Nephron (organoid): ENCODE measurements at regions not wholly inside any gene's neighbourhood (a gene's known extent, or its start where the extent isn't known, plus 50 kb on each side); places are given as distances from the start of the nearest gene placed in this dataset.

Experiments used
- H3K27ac Mint-ChIP-seq, 3 experiments: 2 replicates each; pipeline ENCODE4 v1.8.0; 2020; ENCODE audit warnings: mixed read lengths in 3 of 3, mild to moderate bottlenecking in 2 of 3, moderate library complexity in 1 of 3
- H3K27me3 Mint-ChIP-seq: 2 replicates; pipeline ENCODE4 v1.8.0; 2021; ENCODE audit warnings: low read depth, mild to moderate bottlenecking, moderate library complexity, mixed read lengths
- H3K36me3 Mint-ChIP-seq: 2 replicates; pipeline ENCODE4 v1.8.0; 2020; ENCODE audit warnings: low read depth, mixed read lengths
- H3K4me1 Mint-ChIP-seq: 2 replicates; pipeline ENCODE4 v1.8.0; 2020; ENCODE audit warnings: mixed read lengths
- H3K4me3 Mint-ChIP-seq, 3 experiments: 2 replicates each; pipeline ENCODE4 v1.8.0; 2020; ENCODE audit warnings: mild to moderate bottlenecking in 3 of 3, mixed read lengths in 3 of 3, moderate library complexity in 2 of 3
- H3K9me3 Mint-ChIP-seq: 2 replicates; pipeline ENCODE4 v1.8.0; 2020; ENCODE audit warnings: mixed read lengths
- TF ChIP-seq, protein P1 (sequence below), 3 experiments: fragments of 200-600 bp; sonication (generic); IDR thresholded peaks; one replicate each; pipeline ENCODE4 v1.5.0; 2021; ENCODE audit warnings: antibody characterized with exemption in 3 of 3; ENCODE audit not compliant: unreplicated experiment in 3 of 3

DNA sequence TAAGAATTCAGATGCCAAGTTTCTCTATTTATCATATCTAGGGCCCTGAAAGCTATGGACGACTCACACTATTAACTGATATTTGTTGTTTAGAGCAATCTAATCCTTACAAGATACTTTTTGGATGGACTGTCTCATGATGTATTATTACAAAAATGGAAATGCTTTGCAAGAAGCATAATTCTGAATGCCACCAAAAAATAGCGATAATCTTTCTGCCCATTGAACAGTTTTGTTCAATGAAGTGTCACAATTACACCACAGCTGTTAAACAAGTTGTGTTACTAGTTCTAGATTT lies 460.4 kb upstream of the JARID2 start:
- Mint-ChIP-seq H3K27me3 (peaks cover 19% of the 10 kb centered on the region), H3K27ac (no peak overlapping the region), H3K4me3 (no peak overlapping the region), H3K9me3 (peaks cover 4% of the 10 kb centered on the region), H3K36me3 (no peaks in the 10 kb centered on the region), H3K4me1 (peaks cover 7% of the 10 kb centered on the region)
- TF ChIP-seq, protein P1, sequence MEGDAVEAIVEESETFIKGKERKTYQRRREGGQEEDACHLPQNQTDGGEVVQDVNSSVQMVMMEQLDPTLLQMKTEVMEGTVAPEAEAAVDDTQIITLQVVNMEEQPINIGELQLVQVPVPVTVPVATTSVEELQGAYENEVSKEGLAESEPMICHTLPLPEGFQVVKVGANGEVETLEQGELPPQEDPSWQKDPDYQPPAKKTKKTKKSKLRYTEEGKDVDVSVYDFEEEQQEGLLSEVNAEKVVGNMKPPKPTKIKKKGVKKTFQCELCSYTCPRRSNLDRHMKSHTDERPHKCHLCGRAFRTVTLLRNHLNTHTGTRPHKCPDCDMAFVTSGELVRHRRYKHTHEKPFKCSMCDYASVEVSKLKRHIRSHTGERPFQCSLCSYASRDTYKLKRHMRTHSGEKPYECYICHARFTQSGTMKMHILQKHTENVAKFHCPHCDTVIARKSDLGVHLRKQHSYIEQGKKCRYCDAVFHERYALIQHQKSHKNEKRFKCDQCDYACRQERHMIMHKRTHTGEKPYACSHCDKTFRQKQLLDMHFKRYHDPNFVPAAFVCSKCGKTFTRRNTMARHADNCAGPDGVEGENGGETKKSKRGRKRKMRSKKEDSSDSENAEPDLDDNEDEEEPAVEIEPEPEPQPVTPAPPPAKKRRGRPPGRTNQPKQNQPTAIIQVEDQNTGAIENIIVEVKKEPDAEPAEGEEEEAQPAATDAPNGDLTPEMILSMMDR (IDR thresholded peaks at IDR 0.05; ENCODE audit: unreplicated experiment in 3 of 3): no peak

DNA sequence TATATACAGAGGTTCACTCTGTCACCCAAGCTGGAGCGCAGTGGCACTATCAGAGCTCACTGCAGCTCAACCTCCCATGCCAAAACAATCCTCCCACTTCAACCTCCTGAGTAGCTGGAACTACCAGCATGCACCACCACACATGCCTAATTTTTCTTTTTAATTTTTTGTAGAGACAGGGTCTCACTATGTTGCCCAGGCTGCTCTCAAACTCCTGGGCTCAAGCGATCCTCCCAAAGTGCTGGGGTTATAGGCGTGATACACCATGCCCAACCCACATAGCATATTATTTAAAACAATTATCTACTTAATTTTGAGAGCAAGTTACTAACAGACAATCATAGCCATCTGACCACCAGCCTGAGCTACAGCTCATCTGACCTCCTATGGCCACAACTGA lies 459.9 kb upstream of the JARID2 start:
- peaks cover 19% of the 10 kb centered on the region for H3K27me3 Mint-ChIP-seq
- TF ChIP-seq, protein P1 (IDR thresholded peaks at IDR 0.05; ENCODE audit: unreplicated experiment in 3 of 3): no peak
- peaks cover 4% of the 10 kb centered on the region for H3K9me3 Mint-ChIP-seq
- H3K36me3 Mint-ChIP-seq: no peaks in the 10 kb centered on the region
- H3K27ac Mint-ChIP-seq: no peak overlapping the region
- peaks cover 11% of the 10 kb centered on the region for H3K4me1 Mint-ChIP-seq
- no peak overlapping the region for H3K4me3 Mint-ChIP-seq

DNA sequence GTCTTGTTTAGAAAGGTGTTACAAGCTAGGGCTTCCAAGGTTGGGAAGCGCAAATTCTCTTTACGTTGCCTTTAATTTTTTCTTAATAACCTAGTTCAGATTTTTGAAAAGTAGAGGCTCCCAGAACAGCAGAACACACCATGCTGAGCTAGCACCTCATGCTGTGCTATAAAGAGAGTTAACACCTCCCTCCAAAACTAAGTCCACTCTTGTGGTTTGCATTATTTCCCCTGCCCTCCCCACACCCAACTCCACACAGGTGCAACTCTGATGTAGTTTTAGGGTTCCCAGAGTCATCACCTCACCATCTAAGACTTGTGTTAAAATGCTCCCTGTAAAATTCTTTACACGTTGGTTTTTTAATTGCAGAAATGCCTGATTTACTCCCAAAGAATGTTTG lies 459.4 kb upstream of the JARID2 start:
- Mint-ChIP-seq H3K9me3 (peaks cover 4% of the 10 kb centered on the region), H3K4me1 (peaks cover 15% of the 10 kb centered on the region), H3K27ac (no peak overlapping the region), H3K27me3 (peaks cover 17% of the 10 kb centered on the region), H3K4me3 (no peak overlapping the region), H3K36me3 (no peaks in the 10 kb centered on the region)
- TF ChIP-seq, protein P1 (IDR thresholded peaks at IDR 0.05; ENCODE audit: unreplicated experiment in 3 of 3): no peak

DNA sequence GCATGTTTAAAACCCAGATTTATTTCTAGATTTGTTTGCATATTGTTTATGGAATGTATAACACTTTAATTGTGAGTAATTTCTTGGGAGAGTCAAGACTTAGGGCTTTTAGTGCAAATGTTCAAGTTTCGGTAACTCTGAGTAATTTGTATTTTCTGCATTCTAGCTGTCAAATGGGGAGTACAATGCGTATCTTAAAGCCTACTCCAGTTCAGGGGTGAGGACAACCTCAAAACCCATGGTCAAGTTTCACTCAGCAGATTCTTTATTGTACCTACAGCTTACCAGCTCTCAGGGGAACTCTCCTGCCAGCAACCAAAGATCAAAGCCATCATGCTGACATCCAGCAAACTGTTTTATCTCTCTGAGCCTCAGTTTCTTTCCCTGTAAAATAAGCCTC lies 458.6 kb upstream of the JARID2 start:
- H3K4me1 Mint-ChIP-seq: peaks cover 21% of the 10 kb centered on the region
- peaks cover 4% of the 10 kb centered on the region for H3K9me3 Mint-ChIP-seq
- H3K36me3 Mint-ChIP-seq: no peaks in the 10 kb centered on the region
- peaks cover 15% of the 10 kb centered on the region for H3K27me3 Mint-ChIP-seq
- H3K27ac Mint-ChIP-seq: no peak overlapping the region
- H3K4me3 Mint-ChIP-seq: no peak overlapping the region
- TF ChIP-seq, protein P1 (IDR thresholded peaks at IDR 0.05; ENCODE audit: unreplicated experiment in 3 of 3): no peak

DNA sequence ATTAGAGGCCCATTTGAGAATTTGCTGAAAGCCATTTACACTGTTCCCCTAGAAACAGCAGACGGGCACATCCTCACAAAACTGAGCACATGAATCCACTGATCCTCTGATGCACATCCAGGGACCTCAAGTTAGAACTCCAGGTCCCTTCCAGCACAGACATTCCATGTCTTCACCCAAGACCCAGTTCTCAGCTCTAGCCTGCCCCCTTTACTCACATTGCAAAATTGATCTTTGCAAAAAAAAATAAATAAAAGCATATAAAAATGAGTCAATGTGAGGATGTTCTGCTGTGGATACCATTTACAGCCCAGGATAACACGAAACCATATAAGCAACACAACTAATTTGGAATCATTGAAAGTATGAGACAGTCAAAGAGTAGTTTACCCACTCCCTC lies 458.2 kb upstream of the JARID2 start:
- H3K27me3 Mint-ChIP-seq: peaks cover 15% of the 10 kb centered on the region
- peaks cover 25% of the 10 kb centered on the region for H3K4me1 Mint-ChIP-seq
- no peak overlapping the region for H3K27ac Mint-ChIP-seq
- H3K4me3 Mint-ChIP-seq: no peak overlapping the region
- TF ChIP-seq, protein P1 (IDR thresholded peaks at IDR 0.05; ENCODE audit: unreplicated experiment in 3 of 3): no peak
- H3K9me3 Mint-ChIP-seq: peaks cover 2% of the 10 kb centered on the region
- H3K36me3 Mint-ChIP-seq: no peaks in the 10 kb centered on the region

DNA sequence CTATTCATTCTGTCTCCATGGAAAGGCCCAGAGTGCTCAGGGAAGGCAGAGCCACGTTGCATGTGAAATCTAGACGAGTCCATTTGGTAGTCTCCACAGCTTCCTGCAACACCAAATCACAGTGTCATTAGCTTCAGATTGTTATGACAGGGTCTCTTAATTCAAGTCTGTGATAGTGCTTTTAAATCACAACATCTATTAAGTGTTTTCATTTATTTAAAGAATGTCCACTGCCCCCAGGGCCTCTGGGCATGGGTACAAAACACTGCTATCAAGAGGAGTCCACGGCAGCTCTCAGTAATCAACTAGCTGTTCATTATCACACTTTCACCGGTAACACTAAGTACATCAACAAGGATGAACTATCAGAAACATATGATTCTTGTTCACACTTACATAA lies 455.9 kb upstream of the JARID2 start:
- H3K36me3 Mint-ChIP-seq: no peaks in the 10 kb centered on the region
- H3K27ac Mint-ChIP-seq: no peak overlapping the region
- TF ChIP-seq, protein P1 (IDR thresholded peaks at IDR 0.05; ENCODE audit: unreplicated experiment in 3 of 3): no peak
- peaks cover 15% of the 10 kb centered on the region for H3K27me3 Mint-ChIP-seq
- no peak overlapping the region for H3K4me3 Mint-ChIP-seq
- H3K9me3 Mint-ChIP-seq: no peaks in the 10 kb centered on the region
- H3K4me1 Mint-ChIP-seq: peaks cover 21% of the 10 kb centered on the region
